GM19238 (cell line): ENCODE measurements at regions not wholly inside any gene's neighbourhood (a gene's known extent, or its start where the extent isn't known, plus 50 kb on each side); places are given as distances from the start of the nearest gene placed in this dataset.
"Not testable (repeated sequence)": the region's sequence is repeated elsewhere in the genome, so short reads cannot be mapped to it uniquely, and the experiment has no call there.

Experiments
- DNase-seq: peaks from one replicate; pipeline ENCODE4 v3.0.0; 2011; ENCODE audit warnings: low spot score; ENCODE audit not compliant: insufficient read length

- DNase-seq, result no peak
Observed at GRCh38 chr13:83485101-83485500, 397.2 kb downstream of the SLITRK1 start.

- DNase-seq, result no peak
Observed at GRCh38 chr13:83471011-83471410, 411.3 kb downstream of the SLITRK1 start.

DNA sequence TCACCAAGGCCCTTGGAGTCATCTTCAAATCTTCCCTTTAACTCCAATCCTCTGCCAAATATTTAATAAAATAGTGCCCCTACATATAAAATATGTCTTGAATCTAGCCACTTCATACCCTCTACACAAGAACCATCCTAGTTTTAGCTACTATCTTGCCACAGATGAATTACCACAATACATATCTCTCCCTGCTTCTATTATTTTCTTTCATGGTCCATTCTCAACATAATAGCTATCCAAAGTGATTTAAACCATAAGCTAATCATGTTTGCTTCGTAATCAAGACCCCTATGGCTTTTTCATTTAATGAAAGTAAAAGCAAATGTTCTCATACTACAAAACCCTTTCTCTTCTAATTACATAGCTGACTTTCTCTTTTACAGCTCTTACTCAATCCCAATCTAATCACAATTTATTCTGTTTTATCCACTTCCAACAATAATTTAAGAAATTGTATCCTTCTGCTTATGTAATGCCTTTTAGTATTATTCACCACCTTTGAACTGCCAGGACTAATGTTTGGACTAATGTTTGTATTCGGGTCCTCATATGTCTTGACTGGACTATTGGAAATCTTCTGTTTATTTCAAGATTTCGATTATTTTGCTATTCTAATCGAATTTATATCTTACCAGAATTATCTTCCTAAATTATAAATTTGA lies 412.0 kb downstream of the SLITRK1 start:
- no peak for DNase-seq

- DNase-seq, result no peak
Observed at GRCh38 chr13:83453723-83454122, 428.6 kb downstream of the SLITRK1 start.

GRCh38 chr13:83453300-83453699 lies 429.0 kb downstream of the SLITRK1 start:
- DNase-seq, result no peak

DNA sequence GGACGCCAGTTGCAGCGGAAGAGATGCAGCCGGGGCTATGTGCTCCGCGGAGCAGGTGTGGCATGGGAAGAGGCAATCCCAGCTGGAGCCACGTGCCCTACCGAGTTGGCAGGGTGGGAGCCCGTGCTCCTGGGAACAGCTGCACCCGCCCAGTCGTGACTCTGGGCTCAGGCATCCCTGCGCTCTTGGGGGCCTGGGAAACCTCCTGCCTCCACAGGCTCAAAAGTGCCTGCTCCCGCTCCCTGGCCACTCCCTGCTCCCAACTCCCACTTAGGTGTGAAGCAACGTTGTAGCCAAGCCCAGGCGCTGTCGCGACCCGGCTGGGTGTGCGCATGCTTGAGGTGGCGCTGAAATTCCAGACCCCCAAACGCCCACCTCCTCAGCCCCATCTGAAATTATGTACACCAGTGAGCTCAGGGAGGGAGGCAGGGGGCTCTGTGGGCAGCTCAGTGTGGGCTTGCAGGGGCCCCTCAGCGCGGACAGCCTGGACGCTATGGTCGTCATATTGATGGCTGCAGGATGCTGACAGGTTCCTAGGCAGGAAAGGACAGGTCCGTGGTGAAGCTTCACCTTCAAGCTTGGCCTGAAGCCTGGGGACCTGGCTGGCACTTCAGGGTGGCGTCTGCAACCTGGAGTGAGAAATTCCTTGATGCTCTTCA lies 429.9 kb downstream of the SLITRK1 start:
- no peak for DNase-seq

DNA sequence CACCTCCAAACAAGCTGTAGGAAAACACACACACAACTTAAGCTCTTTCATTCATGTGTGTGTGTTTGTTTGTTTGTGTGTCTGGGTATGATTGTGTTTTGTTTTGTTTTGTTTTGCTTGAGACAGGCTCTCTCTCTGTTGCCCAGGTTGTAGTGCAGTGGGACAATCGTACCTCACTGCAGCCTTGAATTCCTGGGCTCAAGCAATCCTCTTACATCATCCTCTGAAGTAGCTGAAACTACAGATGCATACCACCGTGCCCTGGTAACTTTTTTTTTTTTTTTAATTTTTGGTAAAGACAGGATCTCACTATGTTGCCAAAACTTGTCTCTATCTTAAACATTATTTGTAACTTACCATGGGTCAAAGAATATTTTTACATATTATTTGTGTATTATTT lies 431.7 kb downstream of the SLITRK1 start:
- DNase-seq, result no peak

- no peak for DNase-seq
Observed at GRCh38 chr13:83449668-83450395, 432.4 kb downstream of the SLITRK1 start.

DNA sequence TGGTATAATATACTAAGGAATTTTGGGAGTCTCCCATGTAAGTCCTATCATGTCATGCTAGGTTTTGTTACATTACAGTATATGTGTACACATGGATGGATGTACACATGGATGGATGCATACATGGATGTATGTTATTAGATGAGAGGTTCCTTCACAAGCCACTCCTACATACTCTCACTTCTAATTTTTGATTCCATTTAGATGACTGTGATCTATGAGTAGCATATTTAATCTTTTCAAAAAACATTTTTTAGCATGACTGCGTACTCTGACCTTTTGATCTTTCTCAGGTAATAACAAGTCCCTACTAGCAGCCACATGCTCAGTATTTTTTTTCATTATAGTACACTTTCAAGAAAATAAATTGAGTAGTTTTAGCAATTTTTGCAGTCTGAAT lies 441.8 kb downstream of the SLITRK1 start:
- no peak for DNase-seq

GRCh38 chr13:83439464-83439863 lies 442.8 kb downstream of the SLITRK1 start:
- not testable (repeated sequence) for DNase-seq

- DNase-seq, result no peak
Observed at GRCh38 chr13:83423861-83424260, 458.4 kb downstream of the SLITRK1 start.

GRCh38 chr13:83423381-83423780 lies 458.9 kb downstream of the SLITRK1 start:
- no peak for DNase-seq

- no peak for DNase-seq
Observed at GRCh38 chr13:83414393-83414792, 467.9 kb downstream of the SLITRK1 start.

- no peak for DNase-seq
Observed at GRCh38 chr13:83386609-83387008, 495.7 kb downstream of the SLITRK1 start.

DNA sequence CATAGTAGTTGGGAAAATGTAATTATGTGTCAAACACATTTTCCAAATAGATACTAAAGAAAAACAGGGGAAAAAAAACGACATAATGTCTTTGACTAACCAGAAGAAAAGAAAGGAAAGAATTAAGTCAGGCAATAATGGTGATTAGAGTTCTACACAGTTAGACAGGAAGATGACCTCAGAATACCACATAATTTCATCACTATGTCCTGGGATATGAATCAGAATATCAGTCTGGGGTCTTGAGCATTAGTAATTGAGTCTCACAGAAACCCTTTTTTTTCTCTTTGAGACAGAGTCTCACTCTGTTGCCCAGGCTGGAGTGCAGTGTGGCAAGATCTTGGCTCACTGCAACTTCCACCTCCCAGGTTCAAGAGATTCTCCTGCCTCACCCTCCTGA lies 503.4 kb downstream of the SLITRK1 start:
- no peak for DNase-seq

DNA sequence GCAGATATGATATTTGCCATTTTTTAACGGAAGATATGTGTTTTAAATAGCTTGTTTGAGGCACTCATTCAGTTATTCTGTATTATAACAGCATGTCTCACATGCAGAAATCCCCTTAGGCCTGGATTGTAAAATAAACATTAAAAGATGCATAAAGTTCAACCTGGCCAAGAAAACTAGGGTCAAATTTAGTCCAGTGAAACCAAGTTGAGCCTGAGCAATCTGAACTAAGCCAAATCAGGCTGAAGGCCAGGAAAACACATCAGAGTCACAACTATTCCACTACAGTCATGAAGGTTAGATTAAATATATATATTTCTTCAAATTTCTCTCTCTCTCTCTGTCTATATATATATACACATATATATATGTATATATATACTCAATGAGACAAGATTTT lies 504.8 kb downstream of the SLITRK1 start:
- no peak for DNase-seq

DNA sequence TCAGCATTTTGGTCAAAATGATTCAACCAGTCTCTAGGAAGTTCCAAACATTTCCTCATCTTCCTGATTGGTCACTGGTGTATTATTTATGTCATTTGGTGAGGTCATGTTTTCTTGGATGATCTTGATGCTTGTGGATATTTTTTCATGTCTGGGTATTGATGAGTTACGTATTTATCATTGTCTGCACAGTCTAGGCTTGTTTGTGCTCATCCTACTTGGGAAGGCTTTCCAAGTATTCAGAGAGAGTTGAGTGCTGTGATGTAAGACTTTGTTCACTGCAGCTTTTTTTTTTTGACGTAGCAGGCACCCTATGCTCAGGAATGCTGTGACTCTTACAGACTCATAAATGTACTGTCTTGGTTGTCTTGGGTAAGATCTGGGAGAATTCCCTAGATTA lies 509.5 kb downstream of the SLITRK1 start:
- DNase-seq, result no peak

DNA sequence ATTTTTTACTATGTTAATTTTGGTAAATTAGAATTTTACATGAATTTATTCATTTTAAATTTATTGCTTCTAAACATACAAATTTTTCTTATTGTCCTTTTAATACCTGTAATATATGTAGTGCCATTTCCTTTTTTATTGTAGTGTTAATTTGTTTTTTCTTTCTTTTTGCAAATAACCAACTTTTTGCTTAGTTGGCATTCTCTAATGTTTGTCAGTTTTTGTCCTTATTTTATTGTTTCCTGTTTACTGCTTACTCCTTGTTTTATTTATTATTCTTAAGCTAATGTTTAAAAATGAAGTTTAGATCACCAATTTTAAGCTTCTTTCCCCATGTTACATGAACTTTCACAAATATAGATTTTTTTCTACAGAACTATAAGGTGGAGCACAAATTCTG lies 516.6 kb downstream of the SLITRK1 start:
- DNase-seq, result no peak

DNA sequence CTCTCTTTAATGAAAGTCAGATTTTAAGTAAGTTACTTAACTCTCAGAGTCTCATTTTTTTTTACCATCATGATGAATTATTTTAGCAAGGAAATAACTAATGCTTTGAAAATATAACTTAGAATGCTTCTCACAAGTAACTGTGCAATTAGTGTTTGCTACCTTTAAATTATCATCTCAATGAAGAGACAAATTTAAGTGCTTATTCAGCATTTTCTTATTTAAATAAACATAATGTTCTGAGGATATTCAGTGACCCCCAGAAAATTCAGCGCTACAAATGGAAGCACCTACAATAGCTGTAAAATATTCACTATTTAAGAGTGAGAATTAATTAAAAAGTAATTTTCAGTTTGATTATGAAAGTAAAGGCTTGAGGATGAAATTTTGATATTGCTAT lies 527.2 kb downstream of the SLITRK1 start:
- DNase-seq, result no peak

- DNase-seq, result no peak
Observed at GRCh38 chr13:83352391-83352790, 529.9 kb downstream of the SLITRK1 start.

- no peak for DNase-seq
Observed at GRCh38 chr13:83350569-83350968, 531.7 kb downstream of the SLITRK1 start.

GRCh38 chr13:83344518-83344917 lies 537.8 kb downstream of the SLITRK1 start:
- no peak for DNase-seq

DNA sequence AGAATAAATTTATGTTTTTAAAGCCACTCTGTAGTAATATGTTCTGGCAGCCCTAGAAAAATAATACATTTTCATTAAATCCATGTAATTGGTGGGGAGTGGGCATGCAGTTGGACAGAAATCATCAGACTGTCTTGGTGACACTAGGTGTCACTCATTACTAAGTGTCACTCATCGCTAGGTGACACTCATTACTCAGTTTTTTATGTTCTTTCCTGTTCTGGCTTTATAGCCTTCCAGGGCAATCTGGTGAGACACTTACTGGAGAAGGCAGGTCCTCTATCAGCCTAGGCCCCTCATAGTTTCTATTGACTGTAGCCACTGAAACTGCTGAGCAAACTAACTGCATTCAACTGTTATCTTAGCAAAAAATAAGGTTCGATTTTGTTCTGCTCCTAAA lies 542.1 kb downstream of the SLITRK1 start:
- no peak for DNase-seq
